ENCODE measurements at regions not wholly inside any gene's neighbourhood (a gene's known extent, or its start where the extent isn't known, plus 50 kb on each side); places are given as distances from the start of the nearest gene placed in this dataset.
A peak's percentile ranks its signal among the peaks of the same experiment; 100 is the strongest.

- whole genome bisulfite sequencing, 4 donors, result 89 to 94% (median 92%) methylated on average over 21 to 23 of the region's 23 CpGs
- peak in 3 of 5 donors; percentile 15 to 39 (median 30) for DNase-seq
- H3K4me1 ChIP-seq, result peaks cover 0 to 6% (median 0%) of the 10 kb centered on the region in 12 donors
These were observed 123.4 kb downstream of the CRYAA start for GRCh38 chr21:43292041-43292865.

GRCh38 chr21:43291347-43291950, 122.6 kb downstream of the CRYAA start:
- TF ChIP-seq POLR2A (IDR thresholded peaks at IDR 0.05), result no peak
- DNase-seq, result peak in 3 of 5 donors; percentile 18 to 31 (median 19)
- Histone ChIP-seq H3K36me3 (no peaks in the 10 kb centered on the region), H3K27ac (no peak overlapping the region), H3K27me3 (no peaks in the 10 kb centered on the region), H3K4me3 (no peak overlapping the region), H3K9me3 (peaks cover 0 to 23% (median 0%) of the 10 kb centered on the region in 12 donors), H3K4me1 (peaks cover 0 to 6% (median 0%) of the 10 kb centered on the region in 12 donors)
- ATAC-seq, result no peak
- WGBS, 4 donors, result 88 to 92% (median 91%) methylated on average over 11 to 14 of the region's 14 CpGs
- intact Hi-C loops (cut with DNase I), result no loop called here

More at GRCh38 chr21:43292041-43292865, 123.4 kb downstream of the CRYAA start:
- intact Hi-C loops (cut with DNase I), result no loop called here
- TF ChIP-seq CTCF (IDR thresholded peaks at IDR 0.05), result no peak
- Histone ChIP-seq H3K4me3 (no peak overlapping the region), H3K27me3 (no peaks in the 10 kb centered on the region), H3K36me3 (no peaks in the 10 kb centered on the region), H3K27ac (no peak overlapping the region), H3K9me3 (peaks cover 0 to 23% (median 0%) of the 10 kb centered on the region in 12 donors)
- no peak for ATAC-seq

GRCh38 chr21:43290421-43291346, 121.9 kb downstream of the CRYAA start:
- H3K9me3 ChIP-seq, result peaks cover 0 to 15% (median 0%) of the 10 kb centered on the region in 12 donors
- 68 to 75% (median 74%) methylated on average over 27 to 36 of the region's 36 CpGs for WGBS, 4 donors
- no peaks in the 10 kb centered on the region for H3K27me3 ChIP-seq
- H3K4me1 ChIP-seq, result peaks cover 0 to 6% (median 0%) of the 10 kb centered on the region in 12 donors
- intact Hi-C loops (cut with DNase I), result no loop called here
- DNase-seq (peak in 3 of 5 donors; percentile 17 to 33 (median 23)), ATAC-seq (peak in 1 of 4 donors; percentile 33)
- TF ChIP-seq CTCF (IDR thresholded peaks at IDR 0.05) (no peak), POLR2A (IDR thresholded peaks at IDR 0.05) (no peak)
- H3K4me3 ChIP-seq, result no peak overlapping the region
- no peaks in the 10 kb centered on the region for H3K36me3 ChIP-seq
- no peak overlapping the region for H3K27ac ChIP-seq

- DNase-seq, result peak in 3 of 5 donors; percentile 17 to 36 (median 17)
- WGBS, 4 donors, result 42 to 73% (median 69%) methylated on average over 6 of the region's 6 CpGs
- Histone ChIP-seq H3K27ac (no peak overlapping the region), H3K36me3 (no peaks in the 10 kb centered on the region), H3K4me3 (no peak overlapping the region), H3K27me3 (no peaks in the 10 kb centered on the region), H3K9me3 (peaks cover 0 to 9% (median 0%) of the 10 kb centered on the region in 12 donors), H3K4me1 (peaks cover 0 to 6% (median 0%) of the 10 kb centered on the region in 12 donors)
- TF ChIP-seq POLR2A (IDR thresholded peaks at IDR 0.05), result no peak
- ATAC-seq, result no peak
- intact Hi-C loops (cut with DNase I), result loop anchor here in 1 of 10 donors (5.0 kb wide), 1 partner anchor 32 kb away; no protein-coding TSS in a partner anchor
These were observed 121.2 kb downstream of the CRYAA start for GRCh38 chr21:43289966-43290365.
